ENCODE measurements at regions not wholly inside any gene's neighbourhood (a gene's known extent, or its start where the extent isn't known, plus 50 kb on each side); places are given as distances from the start of the nearest gene placed in this dataset.

DNA sequence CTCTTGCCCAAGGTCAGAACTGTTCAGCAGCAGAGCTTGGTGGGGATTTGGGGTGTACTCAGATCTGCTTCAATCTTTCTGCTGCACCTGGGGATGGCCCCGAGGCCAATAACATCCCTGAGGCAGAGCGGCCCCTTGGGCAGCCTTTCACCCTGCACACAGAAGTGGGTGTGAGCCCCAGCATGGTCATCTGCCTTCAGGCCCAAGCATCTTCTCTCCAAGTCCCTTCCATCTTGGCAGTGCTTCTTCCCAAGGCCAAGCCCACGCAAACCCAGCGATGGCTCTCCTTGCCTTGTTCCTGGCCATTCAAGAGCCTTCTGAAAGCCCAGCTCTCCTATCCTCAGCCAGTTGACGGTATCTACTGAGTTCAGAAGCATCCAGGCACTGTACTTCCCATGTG lies 172.9 kb downstream of the INHBB start (continued):
- TF ChIP-seq ZBTB8A (IDR thresholded peaks at IDR 0.05; ENCODE audit: partially characterized antibody) (no peak), JUNB (CRISPR knock-in tag; conservative IDR thresholded peaks at IDR 0.05) (no peak)

DNA sequence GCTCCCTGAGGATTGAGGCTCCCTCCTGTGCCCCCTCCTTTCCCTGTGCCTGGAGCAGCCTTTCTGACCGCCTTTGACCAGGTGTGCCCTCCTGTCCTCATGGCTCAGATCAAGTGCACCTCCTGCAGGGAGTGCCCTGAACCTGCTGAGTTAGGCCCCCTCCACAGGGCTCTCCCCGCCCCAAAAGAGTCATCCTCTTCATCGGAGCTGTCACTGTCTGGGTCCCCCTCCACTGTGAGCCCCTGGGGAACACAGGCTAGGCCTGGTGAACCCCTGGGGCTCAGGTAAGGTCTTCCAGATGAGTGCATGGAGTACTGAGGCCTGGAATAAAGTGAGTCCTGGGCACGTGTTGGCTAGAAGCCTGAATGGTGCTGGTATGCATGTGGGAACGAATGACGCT lies 173.5 kb downstream of the INHBB start:
- Histone ChIP-seq H3K4me3 (no peak overlapping the region), H3K27ac (ENCODE audit: extremely low read depth, low read depth, low read length) (no peak overlapping the region), H4K20me1 (replicated peaks; ENCODE audit: control insufficient read depth, insufficient read depth, low read length) (no peaks in the 10 kb centered on the region; the same call in 1 of the 2 replicates), H3K9me1 (ENCODE audit: control insufficient read depth, insufficient read depth, low read length) (no peaks in the 10 kb centered on the region), H3K36me3 (ENCODE audit: control insufficient read depth, insufficient read depth, low read length) (no peaks in the 10 kb centered on the region), H2AFZ (ENCODE audit: low read depth, low read length) (no peak overlapping the region), H3K9ac (ENCODE audit: insufficient read depth in 1 of 2, low read depth in 2 of 2, low read length in 2 of 2) (no peak overlapping the region), H3K4me2 (ENCODE audit: insufficient read depth, low read length) (no peak overlapping the region), H3K27me3 (ENCODE audit: control insufficient read depth in 2 of 2, insufficient read depth in 2 of 2, low read length in 2 of 2) (peaks cover 12 to 39% of the 10 kb centered on the region in 2 experiments; a peak in 3 of 5 replicates), H3K79me2 (ENCODE audit: control insufficient read depth, insufficient read depth, low read length) (no peaks in the 10 kb centered on the region), H3K9me3 (replicated peaks; ENCODE audit: control insufficient read depth, insufficient read depth, low read depth, low read length) (no peaks in the 10 kb centered on the region), H3K4me1 (replicated peaks in 1 of 2; ENCODE audit: control insufficient read depth in 2 of 2, insufficient read depth in 2 of 2, low read length in 2 of 2) (peaks cover 0 to 5% of the 10 kb centered on the region in 2 experiments; a peak in 2 of 5 replicates)
- ChIA-PET CTCF (ENCODE audit: low intra/inter-chr PET ratio) (no interaction called here), POLR2A (interaction anchor here (0.7 kb wide), 1 partner anchor 178 kb away, joined by 3 read pairs; no protein-coding TSS in a partner anchor)
- ATAC-seq: no peak
- TF ChIP-seq, protein P1, sequence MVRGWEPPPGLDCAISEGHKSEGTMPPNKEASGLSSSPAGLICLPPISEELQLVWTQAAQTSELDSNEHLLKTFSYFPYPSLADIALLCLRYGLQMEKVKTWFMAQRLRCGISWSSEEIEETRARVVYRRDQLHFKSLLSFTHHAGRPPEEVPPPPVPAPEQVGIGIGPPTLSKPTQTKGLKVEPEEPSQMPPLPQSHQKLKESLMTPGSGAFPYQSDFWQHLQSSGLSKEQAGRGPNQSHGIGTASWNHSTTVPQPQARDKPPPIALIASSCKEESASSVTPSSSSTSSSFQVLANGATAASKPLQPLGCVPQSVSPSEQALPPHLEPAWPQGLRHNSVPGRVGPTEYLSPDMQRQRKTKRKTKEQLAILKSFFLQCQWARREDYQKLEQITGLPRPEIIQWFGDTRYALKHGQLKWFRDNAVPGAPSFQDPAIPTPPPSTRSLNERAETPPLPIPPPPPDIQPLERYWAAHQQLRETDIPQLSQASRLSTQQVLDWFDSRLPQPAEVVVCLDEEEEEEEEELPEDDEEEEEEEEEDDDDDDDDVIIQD (CRISPR knock-in tag; IDR thresholded peaks at IDR 0.05): no peak
- TF ChIP-seq TCF3 (CRISPR knock-in tag; IDR thresholded peaks at IDR 0.05) (no peak), SNIP1 (IDR thresholded peaks at IDR 0.05; ENCODE audit: low read depth) (no peak), ZFP30 (CRISPR knock-in tag; IDR thresholded peaks at IDR 0.05; ENCODE audit: borderline replicate concordance) (no peak), SNRNP70 (optimal IDR thresholded peaks at IDR 0.05; ENCODE audit: low read depth, low read length) (no peak), SAFB (IDR thresholded peaks at IDR 0.05; ENCODE audit: borderline replicate concordance, low read depth, low read length) (no peak), THRAP3 (IDR thresholded peaks at IDR 0.05; ENCODE audit: borderline replicate concordance) (no peak), CBX5 (IDR thresholded peaks at IDR 0.05; ENCODE audit: borderline replicate concordance, low read depth) (no peak), ZFX (CRISPR knock-in tag; IDR thresholded peaks at IDR 0.05) (no peak), KDM4B (IDR thresholded peaks at IDR 0.05; ENCODE audit: borderline replicate concordance in 2 of 2, low read depth in 1 of 2) (no peak), CREB1 (IDR thresholded peaks at IDR 0.05) (no peak), CREB1 (CRISPR knock-in tag; IDR thresholded peaks at IDR 0.05) (no peak), RBFOX2 (IDR thresholded peaks at IDR 0.05; ENCODE audit: low read depth, low read length) (no peak), ZNF644 (tag; IDR thresholded peaks at IDR 0.05; ENCODE audit: low read depth) (no peak), POLR3G (IDR thresholded peaks at IDR 0.05; ENCODE audit: extremely low read depth, insufficient read length, insufficient replicate concordance) (no peak)
- TF ChIP-seq, protein P2, sequence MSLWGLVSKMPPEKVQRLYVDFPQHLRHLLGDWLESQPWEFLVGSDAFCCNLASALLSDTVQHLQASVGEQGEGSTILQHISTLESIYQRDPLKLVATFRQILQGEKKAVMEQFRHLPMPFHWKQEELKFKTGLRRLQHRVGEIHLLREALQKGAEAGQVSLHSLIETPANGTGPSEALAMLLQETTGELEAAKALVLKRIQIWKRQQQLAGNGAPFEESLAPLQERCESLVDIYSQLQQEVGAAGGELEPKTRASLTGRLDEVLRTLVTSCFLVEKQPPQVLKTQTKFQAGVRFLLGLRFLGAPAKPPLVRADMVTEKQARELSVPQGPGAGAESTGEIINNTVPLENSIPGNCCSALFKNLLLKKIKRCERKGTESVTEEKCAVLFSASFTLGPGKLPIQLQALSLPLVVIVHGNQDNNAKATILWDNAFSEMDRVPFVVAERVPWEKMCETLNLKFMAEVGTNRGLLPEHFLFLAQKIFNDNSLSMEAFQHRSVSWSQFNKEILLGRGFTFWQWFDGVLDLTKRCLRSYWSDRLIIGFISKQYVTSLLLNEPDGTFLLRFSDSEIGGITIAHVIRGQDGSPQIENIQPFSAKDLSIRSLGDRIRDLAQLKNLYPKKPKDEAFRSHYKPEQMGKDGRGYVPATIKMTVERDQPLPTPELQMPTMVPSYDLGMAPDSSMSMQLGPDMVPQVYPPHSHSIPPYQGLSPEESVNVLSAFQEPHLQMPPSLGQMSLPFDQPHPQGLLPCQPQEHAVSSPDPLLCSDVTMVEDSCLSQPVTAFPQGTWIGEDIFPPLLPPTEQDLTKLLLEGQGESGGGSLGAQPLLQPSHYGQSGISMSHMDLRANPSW (CRISPR knock-in tag; IDR thresholded peaks at IDR 0.05): no peak
- BruUV-seq (replicated peaks): no TSS peak
- in situ Hi-C loops (cut with MboI): no loop called here
- FAIRE-seq: no peak
- WGBS (ENCODE audit: insufficient coverage, low coverage, missing lambda C conversion rate): 0% methylated on average over 6 of the region's 6 CpGs
- intact Hi-C loops (cut with micrococcal nuclease): no loop called here
- DNase-seq (ENCODE audit: extremely low read depth in 1 of 4, low spot score in 3 of 4): no peak
